MCF 10A (cell line): ENCODE measurements at regions not wholly inside any gene's neighbourhood (a gene's known extent, or its start where the extent isn't known, plus 50 kb on each side); places are given as distances from the start of the nearest gene placed in this dataset.

Source experiments
- BruUV-seq: library from RNA; stranded (reverse); fragments of 400-500 nt; replicated peaks from 2 replicates; lab custom pipeline; 2021; lab: Mats Ljungman, UMichigan
- CTCF ChIA-PET: fragments of 300-600 bp; sonication (Branson Sonifier 250); formaldehyde crosslinking; extraction: SDS; loops from one replicate; lab custom pipeline; 2021; ENCODE audit warnings: antibody characterized with exemption, inconsistent platforms; lab: Yijun Ruan, JAX
- POLR2A ChIA-PET: fragments of 300-600, 350-650 bp; sonication (Branson Sonifier 250); formaldehyde crosslinking; extraction: SDS; loops from one replicate; lab custom pipeline; 2020; ENCODE audit warnings: antibody characterized with exemption, inconsistent platforms; lab: Yijun Ruan, JAX
- DNase-seq: peaks from one replicate; pipeline ENCODE4 v3.0.0-alpha.2; 2018; ENCODE audit not compliant: unreplicated experiment
- H3K27ac Mint-ChIP-seq: one replicate; pipeline ENCODE4 v1.8.0; 2022; ENCODE audit warnings: mild to moderate bottlenecking, low read depth, mixed read lengths; ENCODE audit not compliant: unreplicated experiment
- H3K27me3 Mint-ChIP-seq: one replicate; pipeline ENCODE4 v1.8.0; 2022; ENCODE audit warnings: mixed read lengths; ENCODE audit not compliant: insufficient read depth, unreplicated experiment
- H3K36me3 Mint-ChIP-seq: one replicate; pipeline ENCODE4 v1.8.0; 2022; ENCODE audit warnings: mild to moderate bottlenecking, moderate library complexity, mixed read lengths; ENCODE audit not compliant: insufficient read depth, unreplicated experiment
- H3K4me1 Mint-ChIP-seq: one replicate; pipeline ENCODE4 v1.8.0; 2022; ENCODE audit warnings: mixed read lengths; ENCODE audit not compliant: insufficient read depth, unreplicated experiment
- H3K4me3 Mint-ChIP-seq: one replicate; pipeline ENCODE4 v1.8.0; 2022; ENCODE audit warnings: mild to moderate bottlenecking, moderate library complexity, mixed read lengths; ENCODE audit not compliant: unreplicated experiment
- H3K9me3 Mint-ChIP-seq: one replicate; pipeline ENCODE4 v1.8.0; 2022; ENCODE audit warnings: mixed read lengths; ENCODE audit not compliant: unreplicated experiment
- CTCF ChIP-seq: fragments of 200-600 bp; IDR thresholded peaks from one replicate; pipeline ENCODE4 v1.8.0; 2022; ENCODE audit warnings: antibody characterized with exemption, mild to moderate bottlenecking; ENCODE audit not compliant: unreplicated experiment
- intact Hi-C: fragments of 100-400 bp; cut with micrococcal nuclease; formaldehyde crosslinking; loops from 2 replicates; pipeline ENCODE4 v1.14.1; 2022

- DNase-seq: no peak
- no TSS peak for BruUV-seq
- ChIA-PET CTCF (no interaction called here), POLR2A (interaction anchor here (0.6 kb wide), 1 partner anchor 25 kb away, joined by 3 read pairs; no protein-coding TSS in a partner anchor)
- no peaks in the 10 kb centered on the region for H3K36me3 Mint-ChIP-seq
- no peaks in the 10 kb centered on the region for H3K4me1 Mint-ChIP-seq
- H3K27me3 Mint-ChIP-seq: no peaks in the 10 kb centered on the region
- no peak for TF ChIP-seq CTCF
- H3K27ac Mint-ChIP-seq: no peak overlapping the region
- peaks cover 8% of the 10 kb centered on the region for H3K9me3 Mint-ChIP-seq
- no peak overlapping the region for H3K4me3 Mint-ChIP-seq
- intact Hi-C loops: no loop called here
Measured at GRCh38 chr20:24809606-24810005, 139.5 kb upstream of the CST7 start.

- intact Hi-C loops: no loop called here
- H3K27me3 Mint-ChIP-seq: no peaks in the 10 kb centered on the region
Measured at GRCh38 chr20:24810676-24811407, 138.2 kb upstream of the CST7 start.

GRCh38 chr20:24812373-24812772 is 136.7 kb upstream of the CST7 start:
- Mint-ChIP-seq H3K27me3 (no peaks in the 10 kb centered on the region), H3K4me1 (no peaks in the 10 kb centered on the region), H3K36me3 (no peaks in the 10 kb centered on the region), H3K4me3 (no peak overlapping the region), H3K27ac (no peak overlapping the region), H3K9me3 (peaks cover 8% of the 10 kb centered on the region)
- DNase-seq: no peak
- BruUV-seq: no TSS peak
- CTCF ChIA-PET: no interaction called here
- no peak for TF ChIP-seq CTCF
- POLR2A ChIA-PET: no interaction called here
- intact Hi-C loops: no loop called here

More at GRCh38 chr20:24810676-24811407, 138.2 kb upstream of the CST7 start:
- POLR2A ChIA-PET: interaction anchor here (0.9 kb wide), 1 partner anchor 344 kb away, joined by 3 read pairs; no protein-coding TSS in a partner anchor
- CTCF ChIA-PET: interaction anchor here (0.6 kb wide), 2 partner anchors 20 to 1369 kb away, joined by 3 to 5 read pairs; no protein-coding TSS in a partner anchor
- DNase-seq: no peak
- no TSS peak for BruUV-seq
- Mint-ChIP-seq H3K27ac (no peak overlapping the region), H3K4me1 (no peaks in the 10 kb centered on the region), H3K9me3 (peaks cover 8% of the 10 kb centered on the region), H3K4me3 (no peak overlapping the region), H3K36me3 (no peaks in the 10 kb centered on the region)
- TF ChIP-seq CTCF: no peak

GRCh38 chr20:24813080-24813479 is 136.0 kb upstream of the CST7 start:
- Mint-ChIP-seq H3K4me3 (no peak overlapping the region), H3K36me3 (no peaks in the 10 kb centered on the region), H3K9me3 (peaks cover 8% of the 10 kb centered on the region), H3K27ac (no peak overlapping the region), H3K27me3 (no peaks in the 10 kb centered on the region), H3K4me1 (no peaks in the 10 kb centered on the region)
- no peak for DNase-seq
- intact Hi-C loops: no loop called here
- CTCF ChIA-PET: no interaction called here
- POLR2A ChIA-PET: no interaction called here
- TF ChIP-seq CTCF: no peak
- no TSS peak for BruUV-seq
